NCI-H128 (cell line): ENCODE measurements at regions not wholly inside any gene's neighbourhood (a gene's known extent, or its start where the extent isn't known, plus 50 kb on each side); places are given as distances from the start of the nearest gene placed in this dataset.

Experiments
- DNase-seq: peaks from one replicate; lab custom pipeline; 2025; ENCODE audit not compliant: unreplicated experiment; lab: John Stamatoyannopoulos, UW

- no peak for DNase-seq
Measured at GRCh38 chr1:42096554-42096953, 56.7 kb upstream of the GUCA2B start.

DNA sequence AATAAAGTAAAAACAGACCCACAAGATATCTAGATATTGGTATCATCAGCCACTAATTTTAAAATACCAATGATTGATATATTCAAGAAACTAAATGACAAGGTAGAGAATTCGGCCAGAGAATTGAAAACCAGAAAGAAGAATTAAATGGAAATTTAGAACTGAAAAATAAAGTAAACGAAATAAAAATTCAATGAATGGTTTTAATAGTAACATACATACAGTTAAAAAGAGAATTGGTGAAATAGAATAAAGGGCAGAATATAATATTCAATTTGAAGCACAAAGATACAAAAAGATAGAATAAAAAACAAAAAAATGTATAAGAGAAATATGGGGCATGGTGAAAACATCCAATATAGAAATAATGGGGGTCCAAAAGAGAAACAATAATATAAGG, 64.0 kb upstream of the GUCA2B start:
- no peak for DNase-seq

GRCh38 chr1:42086146-42086545, 67.1 kb upstream of the GUCA2B start:
- no peak for DNase-seq

DNA sequence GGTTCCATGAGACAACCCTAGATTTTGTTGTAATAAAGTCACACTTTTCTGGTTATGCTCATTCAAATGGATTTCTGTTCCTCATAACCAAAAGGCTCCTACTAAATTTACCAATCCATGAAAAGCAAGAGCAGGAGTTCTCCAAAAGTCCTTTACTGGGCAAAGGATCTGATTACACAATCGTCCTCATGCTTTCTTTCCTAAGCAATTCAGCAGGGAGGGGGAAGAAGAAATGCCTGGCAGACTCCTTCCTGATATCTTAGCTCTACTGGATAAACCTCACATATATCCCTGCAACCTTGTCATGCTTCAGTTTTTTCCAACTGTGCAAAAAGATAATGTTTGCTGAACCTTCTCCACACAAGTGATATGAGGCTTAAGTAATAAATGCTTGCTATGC, 67.6 kb upstream of the GUCA2B start:
- no peak for DNase-seq

GRCh38 chr1:42081475-42081874, 71.7 kb upstream of the GUCA2B start:
- no peak for DNase-seq

GRCh38 chr1:42075179-42075578, 78.0 kb upstream of the GUCA2B start:
- DNase-seq: no peak

DNA sequence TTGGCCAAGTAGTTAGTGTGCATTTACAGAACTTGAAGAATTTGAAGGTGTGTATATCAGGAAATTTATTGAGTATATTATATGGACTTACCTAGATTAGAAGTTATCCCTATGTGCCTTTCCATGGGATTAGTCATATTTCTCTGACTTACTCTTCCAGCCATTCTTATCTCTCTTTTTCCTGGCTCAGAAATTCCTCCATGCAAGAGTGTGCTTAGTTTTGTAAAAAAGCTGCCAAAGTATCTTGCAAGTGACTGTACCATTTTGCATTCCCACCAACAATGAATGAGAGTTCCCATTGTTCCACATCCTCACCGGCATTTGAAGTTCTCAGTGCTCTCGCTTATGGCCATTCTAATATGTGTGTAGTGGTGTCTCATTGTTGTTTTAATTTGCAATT, 82.2 kb upstream of the GUCA2B start:
- DNase-seq: no peak

GRCh38 chr1:42057800-42058199, 95.4 kb upstream of the GUCA2B start:
- no peak for DNase-seq

DNA sequence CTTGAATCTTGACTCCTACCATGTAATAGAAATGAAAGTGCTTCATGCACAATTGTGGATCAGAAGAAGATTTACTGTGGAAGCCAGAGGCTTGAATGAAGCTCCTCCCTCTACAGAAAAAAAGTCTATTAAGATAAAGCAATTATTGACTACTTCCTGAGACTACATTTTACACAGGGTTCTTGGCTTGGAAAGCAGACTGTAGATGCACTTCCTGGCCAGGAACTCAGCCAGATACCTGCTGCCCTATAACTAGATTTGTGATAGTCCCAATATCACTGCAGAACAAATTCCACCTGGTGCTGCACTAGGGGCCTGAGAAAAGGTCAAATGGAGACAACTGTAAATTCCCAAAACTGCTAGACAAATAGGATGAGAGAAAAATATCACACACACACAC, 96.8 kb upstream of the GUCA2B start:
- DNase-seq: no peak

- no peak for DNase-seq
Measured at GRCh38 chr1:42055061-42055460, 98.1 kb upstream of the GUCA2B start.

- DNase-seq: no peak
Measured at GRCh38 chr1:42052072-42052699, 101.0 kb upstream of the GUCA2B start.

GRCh38 chr1:42047508-42047880, 105.7 kb upstream of the GUCA2B start:
- DNase-seq: no peak

DNA sequence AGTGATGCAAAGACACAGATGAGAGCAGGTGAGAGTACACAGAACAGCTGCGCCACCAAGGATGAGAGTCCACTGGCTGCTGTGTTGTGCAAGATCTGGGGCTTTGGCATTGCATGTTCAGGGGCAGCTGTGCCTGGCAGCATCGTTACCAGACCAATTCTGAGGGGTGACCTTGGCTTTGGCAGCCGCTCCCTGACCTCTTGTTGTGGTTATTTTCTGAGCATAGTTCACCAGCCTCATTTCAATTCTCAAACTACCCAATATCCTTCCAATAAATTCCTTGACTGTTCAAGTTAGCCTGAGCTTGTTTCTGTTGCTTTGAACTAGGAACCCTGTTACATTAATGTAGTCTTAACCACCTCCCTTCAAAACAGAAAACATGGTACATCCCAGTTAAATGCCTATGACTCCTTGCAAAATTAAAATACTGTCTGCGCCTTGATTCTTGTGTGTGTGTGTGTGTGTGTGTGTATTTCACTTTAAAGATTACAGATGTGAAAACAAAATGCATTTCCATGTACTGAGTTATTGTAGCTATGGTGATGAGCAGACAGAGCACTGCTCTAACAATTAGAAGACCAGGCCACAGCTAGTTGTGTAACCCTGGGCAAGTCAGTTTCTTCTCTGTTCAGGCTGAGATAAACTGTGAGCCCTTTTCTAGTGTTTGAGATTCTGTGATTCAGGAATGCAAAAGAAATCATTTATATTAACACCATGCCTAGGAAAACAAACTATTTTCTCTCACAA, 106.3 kb upstream of the GUCA2B start:
- DNase-seq: no peak

DNA sequence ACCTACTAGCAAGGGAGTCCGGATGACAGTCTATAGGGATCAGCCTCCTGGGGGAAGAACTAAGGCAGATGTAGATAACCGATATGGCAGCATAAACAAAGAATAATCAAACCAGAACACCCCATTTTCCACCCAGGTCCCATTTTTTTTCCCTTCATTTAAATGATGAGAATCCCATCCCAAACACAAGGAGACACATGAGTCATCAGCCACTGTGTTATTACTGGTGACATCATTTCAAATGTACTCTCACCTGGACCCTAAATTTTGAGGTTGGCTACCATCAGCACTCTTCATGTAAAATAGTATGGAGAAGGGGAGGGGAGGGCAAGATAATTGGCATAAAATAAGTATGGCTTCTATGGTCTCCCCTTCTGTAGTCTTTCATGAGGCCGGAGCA, 108.9 kb upstream of the GUCA2B start:
- DNase-seq: no peak

- DNase-seq: no peak
Measured at GRCh38 chr1:42043811-42044210, 109.4 kb upstream of the GUCA2B start.

DNA sequence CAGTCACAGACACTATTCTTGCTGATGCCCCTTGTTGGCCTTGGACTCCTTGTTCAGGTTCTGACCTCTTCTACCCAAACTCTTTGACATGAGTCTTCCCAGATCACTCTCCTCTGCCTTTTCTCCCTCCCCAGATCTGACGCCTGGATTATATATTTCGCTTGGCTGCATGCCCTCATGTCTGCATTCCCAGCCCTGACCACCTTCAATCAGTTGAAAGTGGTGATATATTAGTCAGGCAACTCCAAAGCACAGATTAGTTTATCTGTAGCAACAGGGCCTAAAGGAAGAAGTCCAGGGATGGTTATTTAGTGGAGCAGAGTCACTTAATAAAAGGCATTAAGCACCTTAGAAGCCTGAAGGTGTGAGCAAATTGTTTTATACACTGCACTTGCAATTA, 110.0 kb upstream of the GUCA2B start:
- DNase-seq: no peak

GRCh38 chr1:42041031-42041430, 112.2 kb upstream of the GUCA2B start:
- DNase-seq: no peak

GRCh38 chr1:42040159-42040558, 113.1 kb upstream of the GUCA2B start:
- DNase-seq: no peak

- no peak for DNase-seq
Measured at GRCh38 chr1:42038261-42038660, 114.9 kb upstream of the GUCA2B start.

DNA sequence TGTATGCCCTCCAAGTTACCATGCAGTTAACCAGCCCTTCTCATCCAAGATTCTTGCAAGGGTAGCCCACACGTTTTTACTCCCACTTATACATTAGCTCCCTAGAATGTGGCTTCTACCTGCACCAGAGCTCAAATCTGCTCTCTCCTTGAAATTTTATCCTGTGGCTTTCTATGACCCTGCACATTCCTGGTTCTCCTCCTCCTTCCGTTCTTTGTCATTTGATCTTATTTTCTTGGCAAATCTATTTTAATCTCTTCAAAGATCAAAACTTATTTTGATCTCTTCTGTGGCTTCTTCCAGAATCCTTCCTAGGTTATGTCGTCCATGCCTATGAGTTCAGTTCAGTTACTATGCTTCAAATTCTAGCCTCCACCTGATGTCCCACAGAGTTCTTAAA, 115.6 kb upstream of the GUCA2B start:
- DNase-seq: no peak

- no peak for DNase-seq
Measured at GRCh38 chr1:42037161-42037560, 116.0 kb upstream of the GUCA2B start.

- peak; percentile 90 for DNase-seq
Measured at GRCh38 chr1:42035830-42036604, 117.2 kb upstream of the GUCA2B start.
